ENCODE measurements at regions not wholly inside any gene's neighbourhood (a gene's known extent, or its start where the extent isn't known, plus 50 kb on each side); places are given as distances from the start of the nearest gene placed in this dataset.

DNA sequence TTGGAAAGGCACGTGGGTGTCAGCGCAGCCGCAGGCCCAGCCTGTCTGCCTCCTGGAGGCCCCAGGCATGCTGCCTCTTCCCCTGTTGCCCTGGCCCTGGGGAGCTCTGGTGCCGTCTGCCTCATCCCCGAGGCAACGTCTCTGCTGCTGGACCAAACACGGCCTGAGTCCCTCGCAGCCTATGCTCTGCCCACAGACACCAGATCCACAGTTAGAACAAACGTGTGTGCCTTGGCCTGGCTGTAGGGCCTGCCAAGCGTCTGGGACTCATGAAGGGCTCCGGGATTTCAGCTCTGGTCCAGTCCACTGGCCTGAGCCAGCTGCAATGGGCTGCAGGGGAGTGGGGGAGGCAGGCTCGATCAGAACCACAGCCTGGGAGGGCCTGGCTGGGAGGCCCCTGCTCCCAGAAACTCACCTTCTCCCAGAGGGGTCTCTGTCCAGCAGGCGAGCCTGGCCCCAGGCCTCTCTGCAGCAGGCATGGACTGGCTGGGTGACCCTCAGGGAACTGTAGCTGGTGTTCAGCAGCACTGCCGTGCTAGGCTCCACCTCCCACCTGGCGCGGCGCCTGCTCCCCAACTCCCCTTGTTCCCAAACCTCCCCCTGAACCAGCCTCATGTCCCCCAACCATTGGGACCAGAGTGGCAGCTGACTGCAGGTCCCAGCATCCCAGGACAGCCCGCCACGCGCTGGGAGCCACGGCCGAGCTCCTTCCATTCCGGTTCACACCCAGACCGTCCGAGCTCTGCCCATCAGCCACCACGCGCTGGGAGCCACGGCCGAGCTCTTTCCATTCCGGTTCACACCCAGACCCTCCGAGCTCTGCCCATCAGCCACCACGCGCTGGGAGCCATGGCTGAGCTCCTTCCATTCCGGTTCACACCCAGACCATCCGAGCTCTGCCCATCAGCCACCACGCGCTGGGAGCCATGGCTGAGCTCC lies 197.0 kb downstream of the DLL1 start:
- DNase-seq (ENCODE audit: low read depth), result no peak
- Histone ChIP-seq H3K9me3 (ENCODE audit: insufficient read depth, low read depth, low read length) (peaks cover 14% of the 10 kb centered on the region), H3K4me3 (ENCODE audit: insufficient read depth, low read depth, low read length) (no peak overlapping the region), H2AFZ (ENCODE audit: low read depth, low read length) (no peak overlapping the region), H3K79me2 (ENCODE audit: insufficient read depth, low read length) (no peaks in the 10 kb centered on the region), H4K20me1 (ENCODE audit: insufficient read depth, low read length) (no peaks in the 10 kb centered on the region), H3K9ac (ENCODE audit: low read length) (no peak overlapping the region), H3K36me3 (ENCODE audit: insufficient read depth, low read length) (no peaks in the 10 kb centered on the region), H3K4me1 (ENCODE audit: insufficient read depth, low read length) (no peaks in the 10 kb centered on the region), H3K4me2 (ENCODE audit: low read length) (no peak overlapping the region), H3K27me3 (ENCODE audit: insufficient read depth, low read length) (no peaks in the 10 kb centered on the region), H3K27ac (ENCODE audit: low read depth, low read length) (no peak overlapping the region)
- H3K36me3 Mint-ChIP-seq (ENCODE audit: low read depth, unreplicated experiment), result no peaks in the 10 kb centered on the region
- no peak for FAIRE-seq
- no peaks in the 10 kb centered on the region for H3K9me3 Mint-ChIP-seq (ENCODE audit: unreplicated experiment)
- H3K4me3 Mint-ChIP-seq (ENCODE audit: unreplicated experiment), result no peak overlapping the region
- TF ChIP-seq, protein P1, sequence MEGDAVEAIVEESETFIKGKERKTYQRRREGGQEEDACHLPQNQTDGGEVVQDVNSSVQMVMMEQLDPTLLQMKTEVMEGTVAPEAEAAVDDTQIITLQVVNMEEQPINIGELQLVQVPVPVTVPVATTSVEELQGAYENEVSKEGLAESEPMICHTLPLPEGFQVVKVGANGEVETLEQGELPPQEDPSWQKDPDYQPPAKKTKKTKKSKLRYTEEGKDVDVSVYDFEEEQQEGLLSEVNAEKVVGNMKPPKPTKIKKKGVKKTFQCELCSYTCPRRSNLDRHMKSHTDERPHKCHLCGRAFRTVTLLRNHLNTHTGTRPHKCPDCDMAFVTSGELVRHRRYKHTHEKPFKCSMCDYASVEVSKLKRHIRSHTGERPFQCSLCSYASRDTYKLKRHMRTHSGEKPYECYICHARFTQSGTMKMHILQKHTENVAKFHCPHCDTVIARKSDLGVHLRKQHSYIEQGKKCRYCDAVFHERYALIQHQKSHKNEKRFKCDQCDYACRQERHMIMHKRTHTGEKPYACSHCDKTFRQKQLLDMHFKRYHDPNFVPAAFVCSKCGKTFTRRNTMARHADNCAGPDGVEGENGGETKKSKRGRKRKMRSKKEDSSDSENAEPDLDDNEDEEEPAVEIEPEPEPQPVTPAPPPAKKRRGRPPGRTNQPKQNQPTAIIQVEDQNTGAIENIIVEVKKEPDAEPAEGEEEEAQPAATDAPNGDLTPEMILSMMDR (IDR thresholded peaks at IDR 0.05; ENCODE audit: insufficient read depth, low read depth, low read length), result no peak
- TF ChIP-seq EZH2 (IDR thresholded peaks at IDR 0.05; ENCODE audit: insufficient read depth, low read length), result no peak
- H3K4me1 Mint-ChIP-seq (ENCODE audit: low read depth, unreplicated experiment), result peaks cover 7% of the 10 kb centered on the region
- H3K27me3 Mint-ChIP-seq (ENCODE audit: low read depth, unreplicated experiment), result peaks cover 43% of the 10 kb centered on the region
- H3K27ac Mint-ChIP-seq (ENCODE audit: unreplicated experiment), result no peak overlapping the region

GRCh38 chr6:170093276-170093657 lies 197.6 kb downstream of the DLL1 start:
- H4K20me1 ChIP-seq (ENCODE audit: insufficient read depth, low read length), result no peaks in the 10 kb centered on the region
- H3K9me3 ChIP-seq (ENCODE audit: insufficient read depth, low read depth, low read length), result peaks cover 14% of the 10 kb centered on the region
- H3K36me3 ChIP-seq (ENCODE audit: insufficient read depth, low read length), result no peaks in the 10 kb centered on the region
- DNase-seq (ENCODE audit: low read depth) (no peak), FAIRE-seq (no peak)
- H3K4me2 ChIP-seq (ENCODE audit: low read length), result no peak overlapping the region
- H3K4me3 Mint-ChIP-seq (ENCODE audit: unreplicated experiment), result no peak overlapping the region
- peaks cover 7% of the 10 kb centered on the region for H3K4me1 Mint-ChIP-seq (ENCODE audit: low read depth, unreplicated experiment)
- no peaks in the 10 kb centered on the region for H3K36me3 Mint-ChIP-seq (ENCODE audit: low read depth, unreplicated experiment)
- H3K4me1 ChIP-seq (ENCODE audit: insufficient read depth, low read length), result no peaks in the 10 kb centered on the region
- H3K4me3 ChIP-seq (ENCODE audit: insufficient read depth, low read depth, low read length), result no peak overlapping the region
- no peaks in the 10 kb centered on the region for H3K79me2 ChIP-seq (ENCODE audit: insufficient read depth, low read length)
- no peaks in the 10 kb centered on the region for H3K27me3 ChIP-seq (ENCODE audit: insufficient read depth, low read length)
- no peak overlapping the region for H2AFZ ChIP-seq (ENCODE audit: low read depth, low read length)
- H3K27ac ChIP-seq (ENCODE audit: low read depth, low read length), result no peak overlapping the region
- no peak overlapping the region for H3K27ac Mint-ChIP-seq (ENCODE audit: unreplicated experiment)
- TF ChIP-seq, protein P1 (IDR thresholded peaks at IDR 0.05; ENCODE audit: insufficient read depth, low read depth, low read length), result no peak
- TF ChIP-seq EZH2 (IDR thresholded peaks at IDR 0.05; ENCODE audit: insufficient read depth, low read length), result no peak
- H3K27me3 Mint-ChIP-seq (ENCODE audit: low read depth, unreplicated experiment), result peaks cover 42% of the 10 kb centered on the region
- H3K9ac ChIP-seq (ENCODE audit: low read length), result no peak overlapping the region
- no peaks in the 10 kb centered on the region for H3K9me3 Mint-ChIP-seq (ENCODE audit: unreplicated experiment)

DNA sequence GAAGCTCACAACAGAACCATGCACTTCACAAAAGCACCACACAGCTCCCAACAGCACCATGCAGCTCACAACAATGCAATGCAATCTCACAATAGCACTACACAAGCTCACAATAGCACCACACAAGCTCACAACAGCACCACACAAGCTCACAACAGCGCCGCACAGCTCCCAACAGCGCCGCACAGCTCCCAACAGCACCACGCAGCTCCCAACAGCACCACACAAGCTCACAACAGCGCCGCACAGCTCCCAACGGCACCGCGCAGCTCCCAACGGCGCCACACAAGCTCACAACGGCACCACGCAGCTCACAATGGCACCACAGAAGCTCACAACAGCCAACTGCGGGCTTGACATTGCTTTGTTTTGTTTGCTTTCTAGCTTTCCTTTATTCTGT lies 198.1 kb downstream of the DLL1 start:
- Histone ChIP-seq H3K4me2 (ENCODE audit: low read length) (no peak overlapping the region), H4K20me1 (ENCODE audit: insufficient read depth, low read length) (no peaks in the 10 kb centered on the region), H2AFZ (ENCODE audit: low read depth, low read length) (no peak overlapping the region), H3K4me1 (ENCODE audit: insufficient read depth, low read length) (no peaks in the 10 kb centered on the region), H3K36me3 (ENCODE audit: insufficient read depth, low read length) (no peaks in the 10 kb centered on the region), H3K4me3 (ENCODE audit: insufficient read depth, low read depth, low read length) (no peak overlapping the region), H3K9me3 (ENCODE audit: insufficient read depth, low read depth, low read length) (peaks cover 14% of the 10 kb centered on the region), H3K9ac (ENCODE audit: low read length) (no peak overlapping the region), H3K27ac (ENCODE audit: low read depth, low read length) (no peak overlapping the region), H3K79me2 (ENCODE audit: insufficient read depth, low read length) (no peaks in the 10 kb centered on the region), H3K27me3 (ENCODE audit: insufficient read depth, low read length) (no peaks in the 10 kb centered on the region)
- no peak for FAIRE-seq
- Mint-ChIP-seq H3K27me3 (ENCODE audit: low read depth, unreplicated experiment) (peaks cover 39% of the 10 kb centered on the region), H3K36me3 (ENCODE audit: low read depth, unreplicated experiment) (no peaks in the 10 kb centered on the region), H3K27ac (ENCODE audit: unreplicated experiment) (no peak overlapping the region), H3K9me3 (ENCODE audit: unreplicated experiment) (no peaks in the 10 kb centered on the region), H3K4me3 (ENCODE audit: unreplicated experiment) (no peak overlapping the region), H3K4me1 (ENCODE audit: low read depth, unreplicated experiment) (peaks cover 7% of the 10 kb centered on the region)
- no peak for DNase-seq (ENCODE audit: low read depth)
- TF ChIP-seq, protein P1 (IDR thresholded peaks at IDR 0.05; ENCODE audit: insufficient read depth, low read depth, low read length), result no peak
- no peak for TF ChIP-seq EZH2 (IDR thresholded peaks at IDR 0.05; ENCODE audit: insufficient read depth, low read length)

Data from astrocyte (in vitro differentiated cells and primary cell).